GM18907 (cell line): ENCODE measurements at regions not wholly inside any gene's neighbourhood (a gene's known extent, or its start where the extent isn't known, plus 50 kb on each side); places are given as distances from the start of the nearest gene placed in this dataset.

Experiments used
- ATAC-seq: cut with Tn5 transposase; IDR thresholded peaks from one replicate; pipeline ENCODE4 v1.9.1; 2021; ENCODE audit warnings: mild to moderate bottlenecking, moderate library complexity; ENCODE audit not compliant: unreplicated experiment

DNA sequence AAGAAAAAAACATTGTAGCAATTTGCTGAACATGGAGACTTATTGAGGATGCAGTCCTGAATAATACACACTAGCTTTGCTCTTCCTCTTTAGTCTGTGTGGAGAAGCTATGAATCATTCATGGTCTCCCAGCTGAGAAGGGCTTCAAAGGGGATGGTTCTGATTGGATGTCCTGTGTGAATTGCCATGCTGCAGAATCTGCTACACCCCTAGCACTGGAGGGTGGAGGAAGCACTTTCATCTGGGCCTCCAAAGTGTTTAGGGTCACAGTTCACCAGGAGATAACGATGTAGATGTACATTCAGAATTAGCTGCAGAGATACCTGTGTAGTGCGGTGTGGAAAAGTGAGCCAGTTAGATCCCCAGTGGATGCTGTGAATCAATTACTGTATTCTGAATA, 321.1 kb upstream of the EDNRB start:
- ATAC-seq, result no peak

DNA sequence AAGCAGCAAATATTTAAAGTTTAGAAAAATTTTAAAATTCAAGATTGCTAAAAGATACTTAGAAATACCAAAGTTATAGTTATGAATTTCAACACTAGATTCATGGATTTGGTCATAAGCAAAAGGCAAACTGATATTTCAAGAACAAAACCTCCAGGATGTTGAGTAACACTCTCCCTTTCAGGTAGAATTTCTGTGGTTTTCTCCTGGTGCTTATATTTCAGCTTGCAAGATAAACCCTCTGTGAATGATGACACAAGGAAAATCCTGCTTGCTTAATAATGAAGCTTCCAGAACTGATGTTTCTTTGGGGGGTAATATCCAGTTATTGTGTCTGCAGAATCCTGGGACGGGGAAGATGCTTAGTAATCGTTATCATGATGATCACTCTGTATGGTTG, 320.3 kb upstream of the EDNRB start:
- ATAC-seq, result no peak

DNA sequence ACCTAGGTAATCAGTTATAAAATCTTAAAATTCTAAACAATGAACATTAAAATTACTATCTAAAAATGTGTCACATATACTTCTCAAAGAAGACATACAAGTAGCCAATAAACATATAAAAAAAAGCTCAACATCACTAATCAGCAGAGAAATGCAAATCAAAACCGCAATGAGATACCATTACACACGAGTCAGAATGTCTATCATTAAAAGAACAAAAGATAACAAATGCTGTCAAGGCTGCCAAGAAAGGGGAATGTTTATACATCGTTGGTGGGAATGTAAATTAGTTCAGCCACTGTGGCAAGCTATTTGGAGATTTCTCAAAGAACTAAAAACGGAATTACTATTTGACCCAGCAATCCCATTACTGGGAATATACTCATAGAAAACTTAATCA, 310.3 kb upstream of the EDNRB start:
- ATAC-seq, result no peak

DNA sequence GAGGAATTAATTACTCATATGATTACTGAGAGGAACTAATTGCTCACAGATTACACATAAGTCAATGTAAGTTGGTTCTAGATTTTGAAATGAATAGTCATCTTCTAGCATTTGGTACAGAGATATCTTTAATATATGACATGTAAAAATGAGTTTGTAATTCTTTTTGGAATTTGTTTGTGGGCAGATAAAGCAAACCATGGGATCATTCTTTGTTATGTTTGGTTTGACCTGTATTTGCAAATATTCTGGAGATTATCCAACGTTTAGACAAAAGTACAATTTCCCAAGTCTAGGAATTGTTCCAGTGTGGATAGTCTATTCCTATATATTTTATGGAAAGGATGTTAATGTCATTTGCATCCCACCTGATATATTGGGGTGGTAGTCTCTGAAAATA, 309.6 kb upstream of the EDNRB start:
- ATAC-seq, result no peak

DNA sequence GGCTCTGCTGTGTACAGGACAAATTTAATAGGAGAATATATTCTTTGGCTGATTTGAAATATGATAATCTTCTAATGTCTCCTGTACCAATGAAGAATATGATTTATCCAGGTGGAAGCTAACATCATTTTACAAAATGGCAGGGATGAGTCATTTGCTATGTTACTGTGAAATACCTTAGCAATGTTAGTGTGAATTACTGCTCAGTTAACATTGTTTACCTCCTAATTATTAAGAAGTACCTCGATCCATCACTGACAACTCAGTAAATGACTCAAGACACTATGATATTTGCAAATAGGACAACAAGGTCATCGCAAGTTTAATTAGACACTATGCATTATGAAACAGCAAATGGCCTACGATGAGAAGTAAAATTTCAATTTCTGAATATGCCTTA, 309.1 kb upstream of the EDNRB start:
- ATAC-seq, result no peak

DNA sequence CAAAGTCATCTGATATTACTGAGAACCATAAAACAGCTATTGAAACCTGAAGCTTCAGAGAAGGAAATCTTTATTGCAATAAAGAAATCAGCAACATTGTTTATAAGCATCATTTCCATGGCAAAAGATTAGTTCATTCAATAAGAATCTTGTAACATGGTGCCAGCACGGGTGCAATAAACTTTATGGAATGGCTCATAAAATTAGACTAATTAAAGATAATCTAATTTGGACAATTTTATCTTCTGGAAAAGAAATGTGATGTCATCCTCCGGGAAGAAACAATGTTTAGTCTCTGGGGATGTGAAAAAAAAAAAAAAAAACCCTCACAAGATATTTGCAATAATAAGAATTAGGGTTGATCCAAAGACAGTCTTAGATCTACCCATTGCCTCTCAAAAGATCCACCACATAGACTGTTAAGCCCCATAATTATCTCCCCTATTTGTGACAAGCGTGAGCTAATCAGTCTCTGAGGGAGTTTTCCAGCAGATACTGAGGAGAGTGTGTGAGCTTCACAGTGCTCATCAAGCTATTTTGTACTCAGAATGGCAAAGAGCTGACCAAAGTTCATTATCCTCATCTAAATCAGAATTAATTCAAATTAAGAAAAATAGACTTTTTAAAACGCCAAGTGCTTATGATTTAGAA, 297.0 kb upstream of the EDNRB start:
- no peak for ATAC-seq

DNA sequence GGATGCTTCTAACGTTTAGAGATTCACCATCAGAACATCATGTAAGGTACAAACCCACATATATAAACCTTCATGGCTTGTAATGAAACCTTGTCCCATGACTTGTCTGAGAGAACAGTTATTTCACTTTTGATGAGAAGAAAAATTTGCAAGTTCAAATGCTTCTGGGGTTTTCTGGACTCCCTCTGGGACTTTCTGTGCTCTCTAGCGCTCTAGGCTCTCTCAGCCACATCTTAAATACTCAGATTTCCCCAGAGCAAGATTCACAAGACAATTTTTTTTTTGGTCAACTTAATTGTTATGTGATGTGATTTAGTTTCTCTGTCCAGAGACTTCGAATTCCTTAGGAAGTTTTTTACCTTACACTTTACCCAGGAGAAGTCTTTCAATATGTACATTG, 282.8 kb upstream of the EDNRB start:
- peak; percentile 62 for ATAC-seq

DNA sequence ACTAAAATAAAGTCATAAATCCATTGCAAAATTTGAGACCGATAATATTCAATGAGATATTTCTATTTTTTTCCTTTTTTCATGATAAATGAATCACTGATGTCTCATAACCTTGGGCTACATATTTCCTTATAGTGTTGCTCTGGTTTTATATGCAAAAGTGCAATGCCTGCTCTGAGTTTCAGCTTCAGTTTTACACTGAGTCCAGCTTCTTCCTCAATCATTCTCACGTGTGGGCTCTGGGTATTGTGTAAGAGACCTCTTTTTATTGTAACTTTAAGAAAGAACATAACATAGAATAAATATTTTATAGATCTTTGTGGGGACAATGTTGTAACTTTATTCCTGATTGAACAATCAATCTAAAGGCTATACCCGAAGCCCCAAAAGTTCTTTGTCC, 280.2 kb upstream of the EDNRB start:
- ATAC-seq, result no peak

DNA sequence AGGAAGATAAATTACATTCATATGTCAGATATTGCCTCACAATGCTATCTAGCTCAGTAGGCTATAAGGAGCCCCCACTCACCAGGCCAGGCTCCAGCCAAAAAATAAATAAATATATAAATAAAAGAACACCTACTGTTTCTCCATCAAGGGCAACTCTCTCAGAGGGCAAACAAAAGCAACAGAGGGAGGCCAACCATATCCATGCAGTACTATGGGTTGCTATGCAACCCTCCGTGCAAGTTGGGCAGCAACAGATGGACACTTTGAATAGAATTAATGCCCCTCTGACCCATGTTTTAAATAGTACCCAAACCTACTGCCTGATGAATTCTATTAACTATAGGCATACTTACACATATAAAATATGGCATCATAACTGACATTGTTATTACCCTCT, 279.8 kb upstream of the EDNRB start:
- no peak for ATAC-seq

DNA sequence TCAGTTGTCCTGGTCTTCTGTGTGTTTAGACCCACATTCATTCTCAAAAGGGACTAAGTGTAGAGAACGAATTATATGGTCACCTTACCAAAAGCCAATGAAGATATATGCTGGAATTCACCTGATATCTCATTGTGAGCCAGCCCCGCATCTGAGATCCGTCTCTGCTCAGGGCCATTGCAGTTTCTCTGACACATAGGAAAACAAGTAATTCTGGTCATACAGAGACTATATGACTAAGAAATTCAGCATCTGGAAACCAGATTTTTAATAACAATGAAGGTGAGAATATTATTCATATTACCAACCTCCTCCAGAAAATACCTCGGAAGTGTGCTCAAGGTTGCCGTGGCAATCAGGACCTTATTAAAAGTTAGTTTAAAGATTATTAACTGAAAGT, 278.6 kb upstream of the EDNRB start:
- ATAC-seq, result no peak

DNA sequence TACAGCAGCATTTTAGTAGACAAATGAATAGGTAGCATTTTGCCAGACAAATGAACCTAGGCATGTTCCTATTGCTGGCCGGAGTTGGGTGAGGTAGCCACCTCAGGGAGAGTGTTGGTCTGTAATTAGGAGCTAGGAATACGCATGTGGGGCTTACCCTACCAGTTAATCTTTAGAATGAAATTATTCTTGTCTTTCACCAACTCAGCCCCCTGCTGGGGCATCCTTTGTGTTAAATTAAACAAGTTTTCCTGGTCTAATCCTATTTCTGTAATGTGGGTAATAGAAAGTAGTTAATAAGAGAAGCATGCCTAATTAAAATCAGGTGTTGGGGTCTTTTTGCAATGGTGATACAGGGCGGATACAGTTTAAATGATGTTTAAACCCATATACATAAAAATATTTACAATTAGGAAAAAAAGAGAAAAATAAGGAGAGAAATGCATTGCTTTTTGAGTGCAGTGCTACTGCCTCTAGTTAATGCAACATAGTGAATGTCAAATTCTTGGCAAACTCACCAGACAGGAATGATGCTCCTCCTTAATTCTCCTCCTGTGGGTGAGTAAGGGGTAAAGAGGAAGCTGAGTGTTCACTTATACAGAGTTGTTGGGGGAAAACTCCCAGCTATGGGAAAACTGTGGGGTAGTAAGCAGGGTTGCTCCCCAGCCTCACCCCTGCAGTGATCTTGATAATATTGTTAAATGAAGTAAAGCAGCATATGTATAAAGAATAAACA, 276.4 kb upstream of the EDNRB start:
- no peak for ATAC-seq

DNA sequence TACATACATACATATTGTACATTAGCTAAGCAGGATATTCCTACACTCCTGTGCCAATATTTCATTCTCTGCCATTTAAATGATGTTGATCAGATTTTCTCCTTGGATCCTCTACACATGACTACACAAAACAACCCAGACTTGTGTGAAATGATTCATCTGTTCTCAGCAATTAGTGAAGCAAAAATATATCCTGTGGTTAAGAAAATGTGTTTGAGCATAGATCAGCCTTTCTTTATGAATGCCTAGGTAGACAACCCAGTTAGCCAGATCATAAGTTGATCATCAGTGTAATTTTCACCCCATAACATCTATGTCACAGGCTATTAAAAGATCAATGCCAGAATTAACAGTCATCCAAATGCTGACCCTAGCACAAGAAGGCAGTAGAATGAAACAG, 275.2 kb upstream of the EDNRB start:
- ATAC-seq, result no peak

DNA sequence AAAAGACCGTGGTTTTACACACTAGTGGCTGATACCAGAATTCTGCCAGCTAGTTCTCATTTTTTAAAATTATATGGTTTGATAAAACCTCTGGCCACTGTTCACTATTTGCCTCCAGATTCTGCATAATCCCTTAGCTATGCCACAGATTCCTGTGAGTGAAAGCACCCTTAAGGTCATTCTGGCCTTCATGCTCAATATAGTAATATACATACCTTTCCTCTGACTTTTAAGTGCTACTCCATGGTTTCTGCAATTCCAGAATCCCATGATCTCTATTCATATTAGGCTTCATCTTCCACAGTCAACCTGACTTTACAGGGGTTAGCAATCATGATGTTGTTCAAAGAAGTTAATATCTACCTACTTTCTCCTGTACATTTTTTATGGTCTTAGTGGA, 274.1 kb upstream of the EDNRB start:
- no peak for ATAC-seq

DNA sequence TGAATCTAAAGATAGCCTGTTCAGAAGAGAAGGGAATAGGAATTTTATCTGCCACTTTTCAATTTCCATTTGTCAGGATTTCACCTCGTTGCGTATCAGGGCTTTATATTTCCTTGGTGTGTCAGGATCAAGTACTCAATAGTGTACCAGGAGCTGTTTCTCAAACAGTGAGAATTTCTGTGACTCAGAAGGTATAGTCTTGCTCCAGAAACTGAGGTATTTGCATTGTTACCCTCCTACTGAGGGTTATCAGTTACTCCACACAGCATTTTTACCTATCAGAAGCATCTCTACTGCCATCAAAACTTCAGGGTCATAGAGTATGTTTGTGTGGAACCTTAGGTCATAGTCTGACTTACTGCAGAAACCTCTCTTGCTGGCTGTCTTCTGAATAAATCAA, 271.7 kb upstream of the EDNRB start:
- no peak for ATAC-seq

DNA sequence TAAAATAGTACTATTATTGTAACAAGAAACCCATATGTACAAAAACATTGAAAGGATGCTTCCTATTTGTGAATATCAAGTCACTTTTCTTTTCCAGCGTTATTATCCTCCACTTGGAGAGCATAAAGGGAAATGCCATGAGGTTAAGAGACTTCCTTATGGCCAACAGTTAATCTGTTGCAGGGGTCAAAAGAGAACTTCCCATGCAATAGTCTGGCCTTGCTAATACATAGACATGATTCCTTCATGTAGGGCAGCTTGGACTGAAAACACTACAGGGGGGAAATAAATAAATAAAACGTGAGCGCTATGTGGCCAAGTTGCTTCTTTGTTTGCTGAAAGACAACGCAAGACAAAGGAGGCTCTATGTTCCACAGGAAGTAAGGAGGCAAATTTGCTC, 269.1 kb upstream of the EDNRB start:
- ATAC-seq, result no peak

DNA sequence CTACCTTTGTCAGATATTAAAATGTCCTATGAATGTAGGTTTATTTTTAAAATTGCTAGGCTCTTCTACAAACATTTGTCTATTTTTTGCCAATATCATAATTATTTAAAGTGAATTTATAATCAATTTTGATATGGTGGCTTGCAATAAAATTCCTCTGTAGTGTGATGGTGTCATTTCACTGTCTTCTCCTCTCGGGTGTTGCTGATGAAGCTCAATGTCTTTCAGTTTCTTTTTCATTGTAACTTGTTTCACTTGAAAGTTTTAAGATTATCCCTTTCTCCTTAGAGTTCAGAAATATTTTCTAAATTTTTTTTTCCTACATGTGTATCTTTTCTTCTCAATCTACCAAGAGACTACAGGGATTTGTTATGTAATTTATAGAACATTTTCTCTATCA, 267.1 kb upstream of the EDNRB start:
- no peak for ATAC-seq

DNA sequence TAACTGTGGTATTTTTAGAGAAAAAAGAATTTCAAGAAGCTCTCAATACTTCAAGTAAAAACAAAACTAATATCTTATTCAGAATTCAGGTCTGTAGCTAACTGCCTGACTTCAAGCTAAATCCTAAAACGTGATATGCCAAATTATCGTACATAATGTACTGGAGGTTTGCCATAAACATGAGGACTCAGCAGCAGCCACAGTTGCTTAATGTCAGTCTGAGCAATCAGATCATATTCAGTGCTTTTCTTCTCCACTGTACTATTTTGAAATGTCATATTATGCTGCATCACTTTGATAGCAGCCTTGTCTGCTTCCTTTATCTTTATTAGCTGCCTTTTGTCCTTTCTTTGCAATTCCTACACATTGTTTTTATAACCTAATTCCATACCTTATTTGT, 265.1 kb upstream of the EDNRB start:
- no peak for ATAC-seq

DNA sequence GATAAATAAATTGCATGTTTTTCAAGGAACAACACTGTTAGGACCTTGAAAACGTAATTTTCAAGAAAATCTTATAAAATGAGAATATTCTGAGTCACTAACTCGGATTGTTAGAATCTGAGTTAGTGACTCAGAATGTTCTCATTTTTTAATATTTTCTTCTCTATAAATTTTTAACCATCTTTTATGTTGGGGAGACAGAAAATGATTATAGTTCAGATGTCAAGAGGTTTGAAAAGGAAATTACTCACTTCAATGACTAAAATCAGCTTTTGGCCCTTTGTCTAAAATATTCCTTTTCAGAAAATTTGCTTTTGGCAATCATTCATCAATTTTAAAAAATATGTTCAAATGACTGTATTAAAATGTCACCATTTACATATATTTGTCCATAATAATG, 264.2 kb upstream of the EDNRB start:
- ATAC-seq, result no peak

DNA sequence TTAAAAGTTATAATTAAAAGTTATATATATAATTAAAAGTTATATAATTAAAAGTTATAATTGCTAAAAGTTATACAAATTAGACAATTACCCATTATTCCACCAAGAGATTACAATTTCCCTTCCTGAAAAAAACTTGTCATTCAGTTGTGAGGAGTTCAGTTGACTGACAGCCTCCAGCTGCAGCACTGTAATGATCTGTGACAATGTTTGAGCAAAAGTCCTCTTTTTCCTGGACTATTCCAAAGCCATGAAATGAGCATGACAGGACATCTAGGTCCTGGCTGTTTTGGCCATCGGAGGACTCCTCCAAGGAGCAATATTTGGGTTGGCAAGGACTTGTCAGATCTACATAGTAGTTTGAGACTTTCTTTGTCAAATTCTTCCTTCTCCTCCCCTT, 258.7 kb upstream of the EDNRB start:
- ATAC-seq, result no peak

DNA sequence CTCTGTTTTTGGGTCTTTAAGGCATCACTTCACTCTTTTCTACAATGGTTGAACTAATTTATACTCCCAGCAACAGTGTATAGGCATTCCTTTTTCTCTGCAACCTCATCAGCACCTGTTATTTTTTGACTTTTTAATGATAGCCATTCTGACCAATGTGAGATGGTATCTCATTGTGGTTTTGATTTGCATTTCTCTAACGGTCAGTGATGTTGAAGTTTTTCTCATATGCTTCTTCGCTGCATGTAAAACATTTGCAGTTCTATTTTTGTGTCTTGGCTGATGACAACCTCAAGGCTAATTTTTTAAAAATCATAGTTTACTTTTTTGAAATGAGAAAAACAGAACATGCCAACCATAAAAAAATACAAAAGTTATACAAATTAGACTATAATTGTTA, 258.2 kb upstream of the EDNRB start:
- ATAC-seq, result no peak

DNA sequence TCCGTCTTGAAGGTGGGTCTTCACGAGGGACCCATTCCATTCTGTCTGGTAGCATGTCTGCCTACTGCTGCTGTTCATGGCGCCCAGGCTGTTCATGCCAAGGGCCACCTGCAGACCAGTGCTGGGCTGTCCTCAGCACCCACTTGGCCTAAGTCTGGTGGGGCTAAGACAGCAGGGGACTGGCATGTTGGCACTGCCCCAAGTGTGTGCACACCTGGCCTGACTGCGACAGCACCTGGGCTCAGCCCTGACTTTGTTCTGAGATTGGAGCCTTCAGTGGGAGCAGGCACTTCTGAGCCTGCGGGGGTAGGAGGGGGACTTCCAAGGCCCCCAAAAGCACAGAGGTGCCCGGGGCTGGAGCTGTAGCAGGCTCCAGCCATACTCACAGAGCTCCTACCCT, 250.8 kb upstream of the EDNRB start:
- ATAC-seq, result no peak

DNA sequence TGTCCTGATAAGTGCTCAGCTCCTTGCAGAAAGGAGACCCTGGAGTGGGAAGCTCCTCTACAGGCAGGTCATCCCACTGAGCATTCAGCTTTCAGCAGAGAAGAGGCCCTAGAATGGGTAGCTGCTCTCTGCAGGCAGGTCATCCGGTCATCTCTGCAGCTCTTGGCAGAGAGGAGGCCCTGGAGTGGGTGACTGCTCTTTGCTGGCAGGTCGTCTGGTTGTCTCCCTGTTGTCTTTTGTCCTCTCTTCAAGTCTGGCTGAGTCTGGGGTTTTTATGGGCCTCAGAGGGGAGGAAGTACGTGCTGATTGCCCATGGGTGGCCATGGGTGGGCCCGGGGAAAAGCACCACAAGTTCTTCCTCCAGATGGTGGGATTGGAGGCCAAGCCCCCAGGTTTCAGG, 250.3 kb upstream of the EDNRB start:
- no peak for ATAC-seq

DNA sequence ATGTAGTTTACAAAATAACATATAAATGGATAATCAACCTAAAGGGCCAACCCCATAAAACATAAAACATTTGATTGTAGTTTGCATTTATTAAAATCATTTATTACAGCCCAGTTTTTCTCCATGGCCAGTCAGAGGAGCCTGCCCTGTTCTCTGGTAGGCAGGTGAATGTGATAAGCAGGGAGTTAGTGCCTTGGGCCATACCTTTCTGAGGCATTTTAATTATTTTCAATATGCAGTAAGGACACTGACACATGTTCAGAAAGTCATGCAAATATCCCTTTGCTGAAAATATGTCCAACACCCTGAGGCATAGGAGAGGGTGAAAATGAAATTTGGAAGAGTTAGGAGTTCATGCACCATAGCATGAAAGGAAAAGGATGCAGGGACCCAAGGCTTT, 242.6 kb upstream of the EDNRB start:
- no peak for ATAC-seq
